ENCODE measurements at regions not wholly inside any gene's neighbourhood (a gene's known extent, or its start where the extent isn't known, plus 50 kb on each side); places are given as distances from the start of the nearest gene placed in this dataset.
"Not testable (repeated sequence)": the region's sequence is repeated elsewhere in the genome, so short reads cannot be mapped to it uniquely, and the experiment has no call there.

DNA sequence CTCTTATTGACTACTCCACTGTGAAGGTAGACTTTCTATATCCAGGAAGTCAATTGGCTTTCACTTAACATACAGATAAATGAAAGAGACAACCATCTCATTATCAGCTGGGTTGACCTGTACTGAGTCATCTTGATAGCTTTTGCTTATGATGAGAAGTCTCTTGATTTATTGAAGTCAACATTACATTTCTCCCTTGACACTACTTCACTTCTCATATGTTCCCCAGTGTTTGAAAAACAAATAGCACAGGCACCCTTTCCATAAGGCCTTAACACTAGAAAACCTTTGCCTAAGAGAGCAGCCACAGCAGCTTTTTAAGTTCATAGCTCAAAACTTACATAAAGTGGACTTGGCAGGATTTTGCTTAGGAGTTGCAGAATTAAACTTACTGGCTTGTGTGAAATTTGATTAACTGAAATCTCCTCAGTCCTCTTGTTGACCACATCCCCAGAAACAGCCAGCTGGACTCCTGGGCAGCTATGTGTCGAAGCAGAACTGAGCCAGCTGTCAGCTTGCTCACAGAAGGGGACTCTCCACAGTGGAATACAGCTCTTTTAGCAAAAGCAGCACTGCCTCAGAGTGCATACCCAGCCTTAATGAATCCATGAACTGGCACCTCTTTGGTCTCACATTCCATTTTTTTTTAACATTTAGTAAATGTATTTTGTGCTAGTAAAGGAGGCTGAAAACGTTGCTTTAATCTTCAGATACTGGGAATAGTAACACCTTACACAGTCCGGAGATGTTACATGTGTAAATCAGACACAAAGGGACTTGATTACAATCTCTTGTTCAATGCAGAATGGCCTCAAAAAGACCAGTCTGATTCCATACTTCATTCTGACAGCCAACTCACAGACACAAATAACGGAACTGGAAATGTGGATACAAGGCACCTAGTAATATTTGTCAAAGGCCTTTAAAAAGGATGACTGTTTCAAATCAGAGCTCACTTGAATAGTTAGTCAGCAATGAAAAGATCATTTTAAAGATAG is 1532.7 kb downstream of the HACE1 start:
- no peak for DNase-seq (ENCODE audit: low read depth)

DNA sequence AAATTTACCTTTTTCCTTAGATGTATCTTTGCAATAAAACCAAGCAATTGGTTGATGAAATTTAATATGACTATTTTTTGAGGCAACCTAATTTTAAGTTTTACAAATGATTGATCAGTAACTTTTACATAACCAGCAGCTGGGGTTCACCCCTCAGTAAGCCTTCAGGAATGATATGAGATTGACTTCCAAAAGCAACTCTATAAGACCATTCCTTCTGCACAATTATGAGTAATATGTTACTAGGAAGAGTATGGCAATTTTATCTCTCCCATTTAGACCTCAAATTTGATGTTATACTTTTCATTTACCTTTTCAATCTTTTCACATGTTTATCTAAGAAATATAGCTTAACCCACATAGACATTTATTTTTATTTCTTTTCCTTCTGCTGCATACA is 1546.3 kb downstream of the HACE1 start:
- no peak for DNase-seq (ENCODE audit: low read depth)

DNA sequence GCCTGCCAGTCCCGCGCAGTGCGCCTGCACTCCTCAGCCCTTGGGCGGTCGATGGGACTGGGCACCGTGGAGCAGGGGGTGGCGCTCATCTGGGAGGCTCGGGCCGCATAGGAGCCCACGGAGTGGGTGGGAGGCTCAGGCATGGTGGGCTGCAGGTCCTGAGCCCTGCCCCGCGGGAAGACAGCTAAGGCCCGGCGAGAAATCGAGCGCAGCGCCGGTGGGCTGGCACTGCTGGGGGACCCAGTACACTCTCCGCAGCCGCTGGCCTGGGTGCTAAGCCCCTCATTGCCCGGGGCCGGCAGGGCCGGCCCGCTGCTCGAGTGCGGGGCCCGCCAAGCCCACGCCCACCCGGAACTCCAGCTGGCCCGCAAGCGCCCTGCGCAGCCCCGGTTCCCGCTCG is 1565.3 kb downstream of the HACE1 start:
- not testable (repeated sequence) for DNase-seq (ENCODE audit: low read depth)

DNA sequence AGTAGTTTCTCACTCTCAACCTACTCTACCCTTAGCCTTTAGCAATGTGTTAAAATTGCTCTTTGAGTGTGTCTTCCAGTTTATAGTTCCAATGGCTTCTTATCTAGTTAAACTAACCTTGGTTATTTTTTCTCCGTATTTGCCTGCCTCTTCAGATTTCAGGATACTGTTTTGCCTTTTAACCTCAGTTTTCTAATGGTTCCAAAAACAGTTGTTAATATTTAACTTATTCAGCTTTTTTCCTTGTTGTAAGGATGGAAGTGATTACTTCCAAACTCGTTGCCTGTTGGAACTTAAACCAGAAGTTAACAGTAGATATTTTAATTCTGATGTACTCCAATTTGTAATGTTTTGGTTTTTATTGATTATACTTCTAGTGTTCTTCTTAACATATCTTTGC is 1574.9 kb downstream of the HACE1 start:
- DNase-seq (ENCODE audit: low read depth) = no peak

DNA sequence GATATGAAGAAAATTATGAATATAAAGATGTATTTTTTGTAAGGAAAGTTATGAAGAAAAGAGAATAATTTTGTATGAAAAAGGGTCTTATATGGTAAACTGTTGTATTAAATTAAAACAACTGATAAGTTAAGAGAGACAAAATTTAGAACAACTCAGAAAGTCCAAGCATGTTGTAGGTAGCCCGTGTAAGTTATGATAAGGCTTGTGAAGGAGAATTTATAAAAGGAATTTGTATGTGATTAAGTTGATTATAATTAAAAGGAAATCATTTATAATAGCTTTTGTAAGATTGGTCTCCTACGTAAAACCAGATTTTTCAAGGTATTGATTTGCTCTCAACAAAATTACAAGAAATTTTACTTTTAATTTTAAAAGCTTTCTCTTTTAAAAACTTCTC is 1579.3 kb downstream of the HACE1 start:
- DNase-seq (ENCODE audit: low read depth) = no peak

DNA sequence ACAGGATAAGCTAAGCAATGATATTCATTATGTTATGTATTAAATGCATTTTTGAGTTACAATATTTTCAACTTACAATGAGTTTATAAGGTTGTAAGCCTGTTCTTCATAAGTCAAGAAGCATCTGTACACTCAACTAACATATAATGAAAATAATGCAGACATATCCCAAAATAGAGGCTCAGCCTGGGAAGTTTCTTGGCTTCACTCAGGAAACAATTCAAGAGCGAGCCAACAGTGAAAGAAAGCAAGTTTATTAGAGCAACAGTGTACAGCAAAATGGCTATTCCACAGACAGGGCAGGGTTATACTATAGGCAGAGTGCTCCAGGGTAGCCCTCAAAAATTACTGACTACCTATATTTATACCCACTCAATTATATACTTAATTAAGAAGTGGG is 1581.8 kb downstream of the HACE1 start:
- no peak for DNase-seq (ENCODE audit: low read depth)

DNA sequence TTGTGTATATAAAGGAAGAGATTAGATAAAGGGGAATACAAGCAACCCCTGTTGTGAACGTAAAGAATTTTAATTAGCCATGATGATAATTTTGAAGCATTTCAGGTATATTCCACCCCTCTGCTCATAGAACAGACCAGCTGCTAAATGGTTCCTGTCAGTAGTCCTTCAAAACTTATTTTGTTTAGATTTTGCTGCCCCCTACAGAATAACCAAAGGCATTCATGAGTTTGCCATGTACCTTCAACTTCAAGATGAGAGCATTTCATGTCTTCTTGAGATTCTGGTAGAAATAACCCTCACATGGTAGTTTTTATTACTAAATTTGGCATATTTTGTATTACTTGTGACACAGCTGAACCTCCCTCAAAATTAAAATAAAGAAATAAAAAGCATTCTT is 1586.7 kb downstream of the HACE1 start:
- DNase-seq (ENCODE audit: low read depth) = no peak

DNA sequence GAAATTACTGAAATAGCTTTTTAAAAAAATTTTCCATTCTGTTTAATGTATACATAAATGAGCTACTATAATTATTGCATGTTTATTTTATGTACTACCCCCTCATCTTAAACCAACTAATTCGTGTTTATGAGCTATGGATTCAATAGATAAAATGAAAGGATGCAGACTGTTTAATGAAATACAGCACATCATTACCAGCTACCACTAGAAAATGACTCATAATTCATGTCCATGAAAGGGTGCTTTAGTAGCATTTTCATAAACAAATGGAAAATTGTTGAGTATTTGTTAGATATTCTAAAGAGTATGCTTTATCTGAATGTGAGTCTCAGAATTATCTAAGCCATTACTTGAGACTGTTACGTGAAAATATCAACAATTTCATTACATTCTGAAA is 1590.1 kb downstream of the HACE1 start:
- DNase-seq (ENCODE audit: low read depth) = no peak

DNA sequence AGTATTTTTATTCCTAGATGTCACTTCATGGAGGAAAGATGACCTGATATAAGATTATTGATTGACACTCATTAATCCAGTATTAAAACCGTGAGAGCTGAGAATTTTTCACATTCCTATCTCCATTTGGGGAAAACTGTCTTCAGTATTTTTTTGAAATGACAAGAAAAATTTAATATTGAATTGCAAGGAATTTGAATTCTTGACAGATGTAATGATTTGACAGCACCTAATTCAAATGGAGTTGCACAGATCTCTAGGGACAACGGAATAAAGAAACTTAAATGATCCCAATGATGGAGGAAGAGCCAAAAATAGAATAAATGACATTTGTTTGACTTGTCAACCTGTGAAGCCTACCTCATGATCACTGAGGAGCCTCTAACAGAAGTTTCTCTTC is 1591.4 kb downstream of the HACE1 start:
- no peak for DNase-seq (ENCODE audit: low read depth)

DNA sequence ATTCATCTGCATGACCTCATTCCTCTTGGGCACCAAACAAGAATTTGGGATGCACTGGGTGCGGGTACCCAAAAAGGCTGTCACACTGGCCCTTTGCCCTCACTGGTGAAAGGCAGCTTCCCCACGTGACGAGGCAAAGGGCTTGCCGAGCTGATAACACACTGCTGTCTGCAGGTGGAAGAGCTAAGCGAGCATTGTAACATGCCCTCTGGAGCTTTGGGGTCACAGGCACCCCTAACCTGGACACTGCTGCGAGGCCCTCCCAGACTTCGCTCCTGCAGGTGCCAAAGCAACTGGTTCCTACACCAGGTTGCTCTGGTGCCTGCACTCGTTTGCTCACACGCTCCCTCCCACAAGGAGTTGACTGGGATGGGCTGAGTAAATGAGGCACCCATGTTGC is 1595.7 kb downstream of the HACE1 start:
- no peak for DNase-seq (ENCODE audit: low read depth)

DNA sequence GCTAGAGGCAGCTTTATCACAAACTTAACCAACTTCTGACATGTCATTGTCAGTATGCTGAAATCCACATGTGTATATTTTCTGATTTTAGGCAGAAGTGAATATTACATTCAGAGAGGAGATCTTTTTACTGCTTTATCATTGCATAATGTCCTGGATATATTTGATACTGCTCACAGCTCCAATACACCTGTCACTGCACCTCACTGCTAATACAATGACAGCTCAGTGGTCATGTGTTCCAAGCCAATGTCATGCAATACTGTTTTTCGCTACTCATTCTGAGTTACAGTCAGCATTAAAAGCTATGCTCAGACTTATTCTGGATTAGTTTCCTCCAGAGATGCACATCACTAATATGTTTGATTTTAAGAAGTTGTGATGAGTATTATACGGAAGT is 1604.6 kb downstream of the HACE1 start:
- DNase-seq (ENCODE audit: low read depth) = no peak

DNA sequence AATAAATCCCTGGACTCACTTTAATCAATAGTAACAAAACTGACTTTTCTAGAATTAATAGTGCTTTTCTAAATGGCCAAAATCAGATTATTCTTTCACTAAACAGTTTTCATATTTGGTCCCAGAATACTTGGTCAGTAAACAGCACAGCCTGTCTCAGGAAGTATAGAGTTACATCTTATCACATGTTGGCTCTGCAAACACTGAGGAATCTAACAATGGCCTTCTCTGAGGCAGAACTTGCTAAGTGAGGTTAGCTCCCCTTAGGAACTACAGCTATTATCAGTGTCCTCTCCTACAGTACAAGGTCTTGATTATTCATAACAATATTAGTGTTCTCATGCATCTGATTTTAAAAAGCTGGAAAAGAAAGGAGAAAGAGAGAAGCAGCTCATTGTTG is 1622.8 kb downstream of the HACE1 start:
- no peak for DNase-seq (ENCODE audit: low read depth)

DNA sequence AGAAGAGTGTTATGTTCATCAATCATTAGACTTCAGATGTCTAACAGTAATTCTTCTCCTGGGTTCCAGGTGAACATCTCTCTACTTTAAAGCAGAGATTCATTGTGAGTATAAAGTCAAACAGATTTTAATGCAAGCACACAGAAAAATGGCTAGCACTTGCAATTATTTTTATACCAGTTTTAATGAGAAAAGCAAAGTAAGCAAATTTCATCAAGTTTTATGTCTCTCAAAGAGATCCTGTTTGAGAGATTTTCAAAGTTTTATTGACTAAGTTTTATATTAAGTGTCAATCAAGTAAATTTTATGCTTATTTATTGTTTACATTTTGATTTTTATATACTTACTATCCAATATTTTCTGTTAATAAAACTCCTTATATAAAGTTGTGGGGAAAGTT is 1628.5 kb downstream of the HACE1 start:
- no peak for DNase-seq (ENCODE audit: low read depth)

DNA sequence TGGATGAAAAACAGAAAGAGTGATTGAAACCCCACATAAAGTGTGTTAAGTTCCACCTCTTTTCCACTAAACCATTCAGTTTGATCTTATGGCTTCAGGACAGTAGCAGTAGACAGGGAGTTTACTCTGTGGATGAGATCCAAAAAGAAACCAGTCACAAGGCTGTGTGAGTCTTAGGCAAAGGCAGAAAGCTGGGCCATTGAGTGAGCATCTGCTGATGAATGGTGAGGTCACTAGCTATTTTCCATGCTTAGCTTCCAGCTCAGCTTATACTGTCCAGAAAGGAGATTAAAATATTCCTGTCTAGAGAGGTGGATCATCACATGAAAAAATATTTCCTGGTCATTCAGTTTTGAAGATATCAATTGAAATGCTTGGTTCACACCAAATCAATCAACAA is 1643.9 kb downstream of the HACE1 start:
- no peak for DNase-seq (ENCODE audit: low read depth)

DNA sequence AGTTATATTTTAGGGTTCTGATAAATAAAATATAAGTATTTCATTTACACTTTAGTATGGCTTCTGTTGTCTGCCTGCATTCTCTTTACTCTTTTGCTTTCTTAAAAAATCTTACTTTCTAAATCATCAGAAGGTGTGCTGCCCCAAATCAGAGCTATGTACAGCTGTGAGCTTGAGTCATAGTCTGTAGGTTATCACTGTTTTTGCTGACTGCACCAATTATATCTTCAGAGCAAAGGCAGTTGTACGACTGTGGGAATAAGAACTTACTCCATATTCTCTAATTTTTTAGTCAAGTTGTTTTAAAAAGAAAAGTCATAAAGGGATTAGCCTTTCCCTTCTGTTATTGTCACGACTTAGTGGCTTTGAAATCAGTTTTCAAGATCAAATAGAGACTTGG is 1649.0 kb downstream of the HACE1 start:
- no peak for DNase-seq (ENCODE audit: low read depth)

DNA sequence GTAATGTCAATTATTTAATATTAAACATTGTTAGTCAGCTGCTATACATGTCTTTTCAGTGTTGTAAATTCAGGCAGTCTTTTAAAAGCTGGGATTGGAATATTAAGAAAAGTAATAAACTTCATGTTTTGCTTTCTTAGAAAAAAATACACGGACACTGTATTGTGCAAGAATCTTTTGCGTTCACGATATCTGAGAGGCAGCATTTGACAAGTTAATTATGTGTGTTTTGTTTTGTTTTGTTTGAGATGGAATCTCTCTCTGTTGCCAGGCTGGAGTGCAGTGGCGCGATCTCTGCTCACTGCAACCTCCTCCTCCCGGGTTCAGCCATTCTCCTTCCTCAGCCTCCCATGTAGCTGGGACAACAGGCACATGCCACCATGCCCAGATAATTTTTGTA is 1661.3 kb downstream of the HACE1 start:
- no peak for DNase-seq (ENCODE audit: low read depth)

DNA sequence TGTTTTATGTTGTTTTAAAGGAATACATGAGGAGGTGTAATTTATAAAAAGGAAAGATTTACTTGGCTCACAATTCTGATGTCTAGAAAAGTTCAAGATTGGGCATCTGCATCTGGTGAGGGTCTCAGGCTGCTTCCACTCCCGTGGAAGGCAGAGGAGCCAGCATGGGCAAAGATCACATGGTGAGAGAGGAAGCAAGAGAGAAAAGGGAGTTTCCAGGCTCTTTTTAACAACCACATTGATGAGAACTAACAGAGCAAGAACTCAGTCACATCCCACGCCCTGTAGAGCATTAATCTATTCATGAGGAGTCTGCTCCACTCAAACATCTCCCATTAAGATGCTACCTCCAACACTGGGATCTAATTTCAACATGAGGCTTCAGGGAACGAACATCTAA is 1666.3 kb downstream of the HACE1 start:
- no peak for DNase-seq (ENCODE audit: low read depth)

DNA sequence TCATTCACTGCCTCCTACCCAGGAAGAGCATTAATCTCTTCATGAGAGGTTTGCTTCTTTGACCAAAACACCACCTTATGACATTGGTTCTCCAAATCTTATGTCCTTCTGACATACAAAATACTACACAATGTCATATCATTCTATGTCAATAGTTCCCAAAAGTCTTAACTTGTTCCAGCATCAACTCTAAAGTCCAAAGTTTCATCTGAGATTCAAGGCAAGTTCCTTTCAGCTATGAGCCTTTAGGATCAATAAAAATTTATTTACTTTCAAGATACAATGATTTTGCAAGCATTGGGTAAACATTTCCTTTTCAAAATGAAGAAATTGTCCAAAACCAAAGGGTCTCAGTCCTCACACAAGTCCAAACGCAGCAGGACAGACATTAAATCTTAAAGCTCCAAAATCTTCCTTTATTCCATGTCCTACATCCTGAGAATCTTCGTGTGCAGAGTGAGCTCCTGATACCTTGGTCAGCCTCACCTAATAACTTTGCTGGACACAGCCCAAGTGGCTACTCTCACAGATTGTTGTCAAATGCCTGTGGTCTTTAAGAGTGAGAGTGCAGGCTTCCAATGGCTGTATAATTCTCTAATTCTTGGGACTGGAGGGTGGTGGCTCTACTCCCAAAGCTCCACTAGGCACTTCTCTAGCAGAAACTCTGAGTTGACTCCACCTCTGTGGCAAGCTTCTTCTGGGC is 1668.2 kb downstream of the HACE1 start:
- no peak for DNase-seq (ENCODE audit: low read depth)

DNA sequence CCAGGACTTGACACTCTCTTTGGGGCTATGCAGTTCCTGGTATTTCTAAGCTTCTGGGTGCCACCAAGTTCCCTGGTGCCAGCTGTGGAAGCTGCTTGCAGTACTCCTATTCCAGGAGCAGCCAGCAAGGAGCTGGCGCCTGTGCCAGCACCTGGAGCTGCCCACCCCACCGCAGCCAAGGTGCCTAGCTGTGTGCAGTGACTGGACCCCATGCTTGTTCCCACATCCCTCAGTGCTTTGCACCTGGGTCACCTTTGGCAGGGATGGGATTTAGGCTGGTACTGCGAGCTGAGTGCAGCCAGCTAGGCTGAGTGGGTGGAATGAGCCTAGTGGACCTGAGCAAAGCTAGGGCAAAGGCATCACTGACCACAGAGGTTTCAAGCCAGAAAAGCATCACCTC is 1674.9 kb downstream of the HACE1 start:
- DNase-seq (ENCODE audit: low read depth) = no peak

DNA sequence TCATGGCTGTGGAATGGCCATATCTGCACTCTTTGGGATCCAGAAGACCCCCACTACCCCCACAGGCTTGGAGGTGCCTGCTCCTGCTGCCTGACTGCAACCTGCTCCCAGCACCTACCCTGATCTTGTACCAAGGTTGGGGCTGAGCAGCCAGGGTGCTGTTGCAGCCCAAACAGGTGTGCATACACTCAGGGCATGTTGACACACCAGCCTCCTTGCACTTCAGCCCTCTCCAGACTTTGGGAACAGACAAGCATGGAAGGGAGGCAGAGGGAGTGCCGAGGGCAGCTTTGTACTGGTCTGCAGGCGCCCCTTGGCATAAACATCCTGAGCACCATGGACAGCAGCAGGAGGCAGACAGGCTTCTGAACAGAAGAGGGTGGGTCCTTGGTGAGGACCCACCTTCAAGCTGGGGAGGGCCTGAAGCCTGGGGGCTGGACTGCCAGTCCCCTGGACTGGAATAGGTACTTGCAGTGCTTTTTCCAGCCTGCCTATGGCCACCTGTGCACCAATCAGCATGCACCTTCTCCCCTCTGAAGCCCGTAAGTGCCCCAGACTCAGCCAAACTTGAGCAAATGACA is 1675.8 kb downstream of the HACE1 start:
- DNase-seq (ENCODE audit: low read depth) = no peak

DNA sequence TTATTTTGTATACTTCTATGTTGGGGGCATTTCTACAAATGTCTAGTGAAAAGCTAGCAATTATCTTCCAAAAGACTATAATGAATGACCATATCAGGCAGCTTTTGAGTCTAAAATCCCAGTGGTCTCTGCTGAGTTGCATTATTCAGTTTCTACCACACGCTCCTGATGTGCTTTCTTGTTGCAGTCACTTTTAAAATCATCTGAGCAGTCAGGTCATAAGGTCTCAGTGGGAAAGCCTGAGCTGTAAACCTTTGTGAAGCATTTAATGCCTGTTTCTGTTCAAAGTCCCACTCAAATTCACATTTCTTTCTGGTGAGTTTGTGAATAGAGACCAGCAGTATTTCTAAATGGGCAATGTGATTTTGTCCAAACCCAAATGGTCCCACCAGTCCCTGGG is 1681.5 kb downstream of the HACE1 start:
- DNase-seq (ENCODE audit: low read depth) = no peak

DNA sequence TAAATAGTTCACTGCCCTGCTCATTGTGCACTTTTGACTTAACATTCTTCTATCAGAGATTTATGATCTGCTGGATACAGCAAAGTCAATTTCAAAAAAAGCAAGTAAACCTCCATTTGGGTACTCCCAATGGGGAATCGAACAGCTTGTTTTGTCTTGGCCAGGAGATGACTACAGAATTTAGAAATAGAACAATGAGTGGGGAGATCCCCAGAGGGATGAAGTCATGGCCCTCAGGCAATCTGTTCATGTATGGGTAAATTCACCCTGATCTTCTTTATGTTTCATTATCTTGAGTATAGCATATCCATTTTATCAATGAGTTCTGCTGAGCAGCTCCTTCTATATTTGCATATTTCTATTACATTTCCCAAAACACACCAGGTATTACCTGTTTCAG is 1681.9 kb downstream of the HACE1 start:
- DNase-seq (ENCODE audit: low read depth) = no peak

DNA sequence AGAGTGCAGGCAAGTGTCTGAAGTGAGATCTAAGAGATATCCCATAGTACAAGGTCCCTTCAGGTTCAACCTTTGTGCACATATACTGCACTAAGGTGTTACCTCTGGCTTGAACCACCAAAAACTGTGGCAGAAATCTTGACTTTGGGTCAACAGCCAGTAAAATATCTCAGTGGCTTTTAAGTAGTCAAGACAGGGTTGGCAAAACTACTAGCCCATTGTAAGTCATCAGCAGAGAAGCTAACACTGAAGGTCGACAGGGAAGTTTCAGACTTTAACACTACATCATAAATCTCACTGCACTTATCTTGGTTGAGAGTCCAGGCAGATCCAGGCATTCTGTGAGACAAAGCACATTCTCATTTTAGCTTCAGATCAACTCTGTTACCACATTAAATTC is 1684.7 kb downstream of the HACE1 start:
- DNase-seq (ENCODE audit: low read depth) = no peak

All from stimulated activated CD8-positive, alpha-beta memory T cell treated with anti-CD3 and anti-CD28 coated beads, Interleukin-15, amount 100 ng/mL, for 1 hour (primary cell).